HG03439 (cell line): ENCODE measurements at regions not wholly inside any gene's neighbourhood (a gene's known extent, or its start where the extent isn't known, plus 50 kb on each side); places are given as distances from the start of the nearest gene placed in this dataset.

ENCODE experiments used
- ATAC-seq: cut with Tn5 transposase; IDR thresholded peaks from one replicate; pipeline ENCODE4 v1.9.1; 2021; ENCODE audit warnings: mild to moderate bottlenecking, moderate library complexity; ENCODE audit not compliant: unreplicated experiment

DNA sequence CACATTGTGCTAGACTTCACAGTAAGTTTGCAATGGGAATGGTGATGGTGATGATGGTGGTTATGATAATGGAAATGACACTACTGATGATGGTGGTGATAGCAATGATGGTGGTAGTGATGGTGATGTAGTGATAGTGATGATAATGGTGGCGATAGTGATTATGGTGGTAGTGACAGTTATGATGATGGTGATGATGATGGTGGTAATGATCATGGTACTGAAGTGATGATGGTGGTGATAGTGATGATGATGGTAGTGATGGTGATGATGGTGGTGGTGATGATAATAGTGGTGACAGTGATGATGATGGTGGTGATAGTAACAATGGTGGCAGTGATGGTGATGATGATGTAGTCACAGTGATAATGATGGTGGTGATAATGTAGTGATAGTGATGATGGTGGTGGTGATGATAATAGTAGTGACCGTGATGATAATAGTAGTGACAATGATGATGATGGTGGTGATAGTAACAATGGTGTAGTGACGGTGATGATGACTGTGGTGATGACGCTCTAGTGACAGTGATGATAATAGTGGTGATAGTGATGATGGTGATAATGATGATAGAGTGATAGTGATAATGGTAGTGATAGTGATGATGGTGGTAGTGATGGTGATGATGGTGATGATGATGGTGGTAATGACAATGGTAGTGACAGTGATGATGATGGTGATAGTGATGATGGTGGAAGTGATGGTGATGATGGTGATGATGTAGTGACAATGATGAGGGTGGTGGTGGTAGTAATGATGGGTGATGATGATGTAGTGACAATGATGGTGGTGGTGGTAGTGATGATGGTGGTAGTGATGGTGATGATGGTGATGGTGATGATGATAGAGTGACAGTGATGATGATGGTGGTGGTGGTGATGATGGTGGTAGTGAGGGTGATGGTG is 222.9 kb upstream of the PWP1 start:
- ATAC-seq: no peak

DNA sequence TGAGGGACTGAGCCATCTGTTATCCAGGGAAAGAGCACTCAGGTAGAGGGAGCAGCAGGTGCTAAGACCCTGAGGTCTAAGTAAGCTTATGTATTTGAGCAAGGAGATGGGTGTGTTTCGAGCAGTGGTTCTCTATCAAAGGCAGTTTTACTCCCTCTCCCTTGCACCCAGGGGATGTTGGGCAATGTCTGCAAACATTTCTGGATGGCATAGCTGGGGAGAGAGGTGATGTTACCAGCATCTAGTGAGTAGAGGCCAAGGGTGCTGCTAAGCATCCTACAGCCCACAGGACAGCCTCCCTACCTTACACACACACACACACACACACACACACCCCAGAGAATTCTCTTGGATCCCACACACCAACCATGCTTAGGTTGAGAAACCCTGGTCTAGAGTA is 221.0 kb upstream of the PWP1 start:
- no peak for ATAC-seq

DNA sequence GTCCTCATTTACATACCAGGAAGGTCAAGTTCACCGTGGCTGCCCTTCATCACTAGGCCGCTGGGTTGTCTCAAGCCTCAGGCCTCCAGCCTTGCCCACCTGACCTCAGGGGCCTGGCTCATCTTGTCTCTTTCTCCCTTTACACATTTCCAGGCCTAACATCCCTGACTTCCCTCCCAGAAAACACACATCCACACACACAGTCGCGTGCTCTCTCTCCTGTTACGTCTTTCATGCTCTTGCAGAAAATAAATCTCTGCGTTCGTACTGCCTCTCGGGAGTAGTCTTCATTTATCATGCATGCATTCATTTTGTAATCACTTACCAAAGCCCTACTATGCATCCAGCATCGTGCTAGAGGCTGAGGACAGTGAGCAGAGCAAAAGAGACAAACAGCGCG is 220.0 kb upstream of the PWP1 start:
- no peak for ATAC-seq

DNA sequence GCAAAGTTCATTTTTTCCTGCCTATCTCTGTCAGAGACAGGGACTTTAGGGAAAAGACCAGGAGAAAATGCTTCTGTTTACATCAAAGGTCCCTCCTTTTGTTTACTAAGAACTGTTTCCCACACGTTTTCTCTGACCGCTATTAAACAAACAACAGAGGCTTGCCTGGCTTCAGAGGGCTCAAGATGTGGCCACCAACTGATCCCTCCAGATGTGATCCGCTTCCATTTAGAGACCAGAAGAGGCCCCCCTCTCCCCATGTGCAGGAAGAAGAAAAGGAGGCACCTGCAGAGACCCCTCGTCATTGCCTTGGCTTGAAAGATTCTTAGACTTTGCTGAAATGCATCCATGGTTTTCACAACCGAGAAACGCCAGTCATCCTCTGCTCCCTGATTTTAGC is 217.9 kb upstream of the PWP1 start:
- no peak for ATAC-seq

DNA sequence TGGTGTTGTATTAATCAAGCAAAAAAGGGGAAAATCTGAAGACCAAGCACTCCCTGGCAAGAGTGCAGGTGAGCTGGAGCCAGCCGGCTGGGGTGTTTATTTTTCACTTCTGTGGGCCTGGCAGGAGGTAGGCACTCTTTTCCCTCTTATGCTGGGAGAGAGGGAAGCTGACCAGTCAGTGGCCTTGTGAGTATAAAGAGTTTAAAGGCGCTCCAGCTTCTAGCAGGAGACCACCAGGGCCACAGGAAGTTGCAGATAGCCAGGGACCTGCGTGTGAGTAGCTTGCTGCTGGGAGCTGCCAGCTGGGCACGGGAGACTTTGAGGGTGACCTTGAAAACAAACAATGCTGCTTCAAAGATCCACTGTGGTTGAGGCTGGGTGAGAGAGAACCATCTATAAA is 217.4 kb upstream of the PWP1 start:
- ATAC-seq: no peak

- ATAC-seq: no peak
Observed at GRCh38 chr12:107469011-107469410, 216.6 kb upstream of the PWP1 start.

GRCh38 chr12:107470645-107471044 is 215.0 kb upstream of the PWP1 start:
- ATAC-seq: no peak

DNA sequence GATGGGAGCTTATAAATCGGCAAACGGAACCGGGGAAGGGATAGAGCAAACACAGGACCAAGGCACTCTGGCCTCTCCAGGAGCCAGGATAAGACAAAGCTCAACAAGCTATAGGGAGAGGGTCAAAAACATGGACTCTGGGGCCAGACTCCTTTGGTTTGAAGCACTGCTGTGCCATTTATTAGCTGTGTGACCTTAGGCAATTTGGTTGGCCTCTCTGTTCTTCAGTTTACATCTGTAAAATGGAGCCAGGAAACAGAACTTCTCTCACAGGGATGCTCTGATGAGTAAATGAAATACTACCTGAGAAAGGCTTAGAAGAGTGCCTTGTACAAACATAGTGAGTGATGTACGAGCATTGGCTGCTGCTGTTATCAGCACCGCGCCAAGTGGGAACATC is 213.3 kb upstream of the PWP1 start:
- ATAC-seq: no peak

GRCh38 chr12:107474099-107474498 is 211.5 kb upstream of the PWP1 start:
- ATAC-seq: no peak

DNA sequence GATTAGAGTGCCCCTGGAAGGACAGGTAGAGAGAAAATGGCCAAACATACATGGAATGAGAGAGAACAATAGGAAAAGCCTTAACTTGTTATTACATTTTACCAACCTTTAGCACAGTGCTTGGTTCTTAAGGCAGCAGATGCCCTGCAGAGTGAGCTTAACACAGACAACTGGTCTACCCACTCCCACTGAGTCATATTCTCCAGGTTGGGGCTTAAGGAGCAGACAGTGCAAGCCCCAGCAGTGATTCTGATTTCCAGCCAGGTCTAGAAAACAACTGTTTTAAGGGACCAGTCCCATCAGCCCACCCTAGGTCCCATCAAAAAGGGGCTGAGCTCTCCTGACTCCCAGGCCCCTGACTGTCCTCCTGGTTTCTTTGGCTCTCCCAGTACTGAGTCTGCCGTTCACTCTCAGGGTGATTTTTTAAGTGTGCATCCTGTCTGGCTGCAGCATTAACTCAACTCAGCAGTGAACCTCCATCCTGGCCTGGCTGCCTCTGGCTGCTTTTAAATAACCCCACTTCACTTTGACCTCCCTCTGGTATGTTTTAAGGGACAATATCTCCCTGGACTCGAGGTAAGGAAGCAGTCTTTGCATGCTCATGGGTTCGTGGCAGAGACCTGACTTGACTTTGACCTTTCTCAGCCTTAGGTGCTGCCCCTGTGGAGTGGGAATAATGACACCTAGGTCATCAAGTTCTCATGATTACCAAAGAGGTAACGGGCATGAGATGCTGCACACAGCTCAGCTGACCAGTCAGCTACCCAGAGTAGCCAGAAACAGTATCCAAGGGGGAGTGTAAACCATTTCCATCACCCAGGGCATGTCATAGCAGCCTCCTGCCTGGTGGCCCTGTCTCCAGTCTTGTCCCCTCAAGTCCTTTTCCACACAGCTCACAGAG is 210.7 kb upstream of the PWP1 start:
- ATAC-seq: no peak

GRCh38 chr12:107475900-107476299 is 209.7 kb upstream of the PWP1 start:
- no peak for ATAC-seq

DNA sequence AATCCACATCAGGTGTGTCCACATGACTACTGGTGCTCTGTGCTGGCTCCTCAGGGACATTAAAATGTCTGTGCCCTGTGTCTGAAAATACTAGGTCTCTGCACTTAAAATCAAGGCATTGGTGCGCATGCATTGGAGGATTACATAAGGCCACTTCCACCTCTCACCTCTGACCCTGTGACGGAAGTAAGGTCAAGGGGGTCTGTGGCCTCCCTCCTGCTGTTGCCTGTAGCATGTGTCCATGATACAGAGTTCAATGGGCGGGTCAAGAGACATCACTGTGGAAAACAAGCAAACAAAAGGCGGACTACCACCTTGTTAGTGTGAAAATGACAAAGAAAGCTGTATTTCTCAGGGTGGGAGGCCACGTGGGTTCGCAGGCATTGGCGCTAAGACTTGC is 208.6 kb upstream of the PWP1 start:
- ATAC-seq: no peak

GRCh38 chr12:107477947-107478610 is 207.5 kb upstream of the PWP1 start:
- ATAC-seq: no peak

GRCh38 chr12:107478881-107479280 is 206.7 kb upstream of the PWP1 start:
- no peak for ATAC-seq

DNA sequence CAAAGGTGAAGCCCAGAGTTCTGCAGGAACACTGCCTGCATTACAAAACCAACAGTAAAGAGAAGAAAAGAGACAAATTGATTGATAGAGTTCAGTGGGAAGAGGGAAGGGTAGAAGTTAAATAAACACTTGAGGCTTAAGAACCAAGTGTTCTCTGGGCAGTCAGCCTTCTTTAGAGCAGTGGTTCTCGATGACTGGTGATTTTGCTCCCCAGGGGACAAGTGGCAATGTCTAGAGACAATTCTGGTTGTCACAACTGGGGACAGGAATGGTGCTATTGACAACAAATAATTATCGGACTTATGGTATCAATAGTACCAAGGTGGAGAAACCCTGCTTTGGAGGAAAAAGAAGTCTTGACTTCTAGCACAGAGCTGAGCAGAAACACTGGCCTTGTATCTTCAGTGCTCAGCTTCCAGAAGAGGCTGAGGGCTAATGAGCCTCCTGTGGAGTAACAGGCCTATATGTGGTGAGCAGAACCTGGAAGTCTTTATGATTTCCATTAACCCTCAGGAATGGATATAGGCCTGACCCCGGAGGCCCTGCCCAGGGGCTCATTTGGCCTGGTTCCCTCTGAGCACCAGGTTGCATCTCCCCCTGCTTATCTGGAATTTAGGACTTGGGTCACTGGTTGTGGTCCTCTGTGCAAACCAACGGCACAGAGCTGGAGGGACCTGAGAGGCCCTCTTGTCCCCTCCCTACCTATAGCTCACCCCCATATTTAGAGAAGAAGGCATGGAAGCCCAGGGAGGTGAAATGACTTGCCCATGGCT is 204.6 kb upstream of the PWP1 start:
- no peak for ATAC-seq

DNA sequence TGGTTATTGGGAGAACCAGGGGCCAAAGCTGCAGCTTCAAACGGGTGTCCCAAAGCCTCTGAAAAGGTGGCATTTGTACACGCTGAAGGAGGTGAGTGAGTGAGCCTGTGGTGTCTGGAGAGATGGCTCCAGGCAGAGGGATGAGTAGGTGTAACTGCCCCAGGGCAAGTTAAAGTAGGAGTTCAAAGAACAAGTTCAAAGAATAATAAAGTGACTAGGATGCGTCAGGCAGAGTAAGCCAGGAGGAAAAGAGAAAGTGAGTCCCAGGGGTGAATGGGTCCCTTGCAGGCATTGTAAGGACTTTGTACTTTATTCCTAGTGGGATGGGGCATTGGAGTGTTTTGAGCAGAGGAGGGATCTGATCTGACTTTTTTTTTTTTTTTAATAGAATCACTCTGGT is 201.4 kb upstream of the PWP1 start:
- no peak for ATAC-seq

DNA sequence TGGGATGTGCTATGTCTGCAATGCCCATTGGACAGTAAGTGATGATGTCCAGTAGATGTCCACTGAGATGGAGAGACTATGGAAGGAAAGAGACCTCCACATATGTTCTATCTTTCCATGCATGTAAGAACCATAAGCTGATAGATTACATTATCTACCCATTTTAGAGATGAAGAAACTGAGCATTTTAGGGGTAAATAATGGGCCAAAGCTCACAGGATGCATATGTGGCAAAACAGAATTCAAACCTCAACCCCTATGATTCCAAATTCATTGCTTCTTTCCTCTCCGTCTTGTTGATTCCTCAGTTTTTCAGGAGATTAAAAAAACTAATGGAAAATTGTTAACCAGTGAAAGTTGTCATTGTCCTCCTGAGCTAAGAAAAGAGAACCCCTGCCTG is 200.7 kb upstream of the PWP1 start:
- ATAC-seq: no peak

DNA sequence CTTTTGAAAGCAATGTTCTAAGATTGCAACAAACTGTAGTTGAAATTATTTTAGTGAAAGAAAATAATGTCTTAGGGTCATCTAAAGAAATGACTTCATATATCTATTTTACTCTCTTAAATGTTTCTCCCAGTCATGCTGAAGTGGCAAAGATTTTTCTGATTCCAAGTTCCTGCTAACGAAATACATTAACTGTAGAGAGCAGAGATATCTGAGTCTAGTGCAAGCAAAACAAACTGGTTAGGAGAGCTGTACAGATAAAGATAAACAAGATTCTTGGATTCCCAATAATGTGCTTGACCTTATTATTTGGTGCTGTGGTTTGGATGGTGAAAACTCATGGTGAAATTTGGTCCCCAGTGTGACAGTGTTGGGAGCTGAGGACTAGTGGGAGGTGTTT is 199.9 kb upstream of the PWP1 start:
- no peak for ATAC-seq

DNA sequence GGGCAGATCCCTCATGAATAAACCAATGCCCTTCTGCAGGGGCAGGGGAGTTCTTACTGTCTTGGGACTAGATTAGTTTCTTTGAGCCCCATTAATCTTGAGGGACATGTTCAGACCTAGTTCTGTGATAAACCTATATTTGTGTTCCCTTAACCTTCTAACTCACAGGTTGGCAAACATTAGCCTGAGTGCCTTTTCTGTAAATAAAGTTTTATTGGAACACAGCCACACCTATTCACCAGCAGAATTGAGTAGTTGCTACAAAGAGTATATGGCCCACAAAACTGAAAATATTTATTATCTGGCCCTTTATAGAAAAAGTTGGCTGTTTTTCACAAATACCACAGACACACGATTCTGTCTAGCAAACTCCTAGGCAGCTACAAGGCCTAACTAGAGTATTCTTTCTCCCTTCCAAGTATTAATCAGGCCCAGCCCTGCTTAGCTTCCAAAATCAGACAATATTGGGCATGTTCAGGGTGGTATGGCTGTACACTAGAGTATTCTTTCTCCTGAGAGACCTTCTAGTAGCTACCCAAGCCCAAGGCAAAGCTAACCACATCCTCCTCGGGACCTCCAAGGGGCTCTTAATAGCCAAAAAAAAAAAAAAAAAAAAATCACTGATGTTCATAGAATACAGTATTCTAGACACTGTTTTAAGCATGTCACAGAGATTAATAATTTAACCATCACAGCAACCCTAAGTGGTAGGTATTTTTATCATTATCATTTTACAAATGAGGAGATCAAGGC is 199.3 kb upstream of the PWP1 start:
- no peak for ATAC-seq
